ENCODE measurements at regions not wholly inside any gene's neighbourhood (a gene's known extent, or its start where the extent isn't known, plus 50 kb on each side); places are given as distances from the start of the nearest gene placed in this dataset.
A peak's percentile ranks its signal among the peaks of the same experiment; 100 is the strongest.

- no peak for DNase-seq (ENCODE audit: low read depth)
Measured at GRCh38 chr15:47505712-47506328, 211.5 kb upstream of the SEMA6D start.

DNA sequence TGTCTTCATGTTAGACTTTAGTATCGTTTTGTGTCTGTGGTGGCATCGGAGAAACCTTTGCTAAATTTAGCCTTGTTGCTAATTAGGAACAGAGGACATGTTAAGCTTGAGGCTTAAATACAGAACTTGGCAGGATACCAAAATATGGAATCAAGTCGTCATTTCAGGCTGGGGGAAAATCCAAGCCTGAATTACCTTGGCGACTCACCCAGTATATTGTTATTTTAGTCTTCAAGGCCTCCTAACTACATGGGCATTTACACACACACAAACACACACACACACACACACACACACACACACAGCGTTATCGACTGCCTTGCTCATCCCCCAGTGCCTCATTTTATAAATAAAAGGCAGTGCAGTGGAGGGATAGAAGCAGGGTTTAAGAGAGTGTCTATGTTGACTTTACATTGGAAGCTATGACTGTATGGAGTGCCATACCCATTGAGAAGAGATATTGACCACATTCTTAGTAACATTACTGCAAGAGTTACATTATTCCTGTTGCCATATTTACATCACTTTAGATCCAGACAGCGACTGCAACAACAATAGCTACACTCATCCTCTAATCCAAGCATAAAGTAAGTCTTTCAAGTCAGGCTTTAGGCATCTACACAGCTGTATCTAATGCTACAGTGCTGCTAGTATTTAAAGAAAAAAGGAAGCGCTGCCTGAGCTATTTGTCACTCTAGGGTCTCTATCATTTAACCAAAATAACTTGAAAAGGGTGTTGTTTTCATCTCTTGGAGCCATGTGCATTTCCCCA, 210.8 kb upstream of the SEMA6D start:
- peak; percentile 58 for DNase-seq (ENCODE audit: low read depth)

- no peak for DNase-seq (ENCODE audit: low read depth)
Measured at GRCh38 chr15:47507221-47507985, 209.9 kb upstream of the SEMA6D start.

- DNase-seq (ENCODE audit: low read depth), result no peak
Measured at GRCh38 chr15:47511261-47511660, 206.0 kb upstream of the SEMA6D start.

GRCh38 chr15:47513471-47513870, 203.8 kb upstream of the SEMA6D start:
- DNase-seq (ENCODE audit: low read depth), result no peak

DNA sequence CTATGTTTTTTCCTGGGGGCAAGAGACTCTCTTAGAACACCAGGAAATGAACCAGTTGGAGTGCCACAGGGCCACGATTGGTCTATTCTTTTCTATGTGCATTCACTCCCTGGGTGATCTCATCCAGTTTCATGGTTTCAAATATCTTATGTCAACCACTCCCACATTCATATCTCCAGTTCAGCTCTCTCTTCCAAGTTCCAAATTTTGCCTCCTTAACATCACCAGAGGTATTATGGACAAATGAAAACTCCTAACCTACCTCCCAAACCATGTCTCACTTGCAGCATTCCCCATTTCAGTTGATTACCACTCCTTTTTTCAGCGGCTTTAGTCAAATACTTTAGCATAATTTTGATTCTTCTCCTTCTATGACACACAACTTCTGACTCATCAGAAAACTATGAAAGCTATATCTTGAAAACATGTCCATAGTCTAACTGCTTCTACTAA, 203.1 kb upstream of the SEMA6D start:
- DNase-seq (ENCODE audit: low read depth), result peak; percentile 22

DNA sequence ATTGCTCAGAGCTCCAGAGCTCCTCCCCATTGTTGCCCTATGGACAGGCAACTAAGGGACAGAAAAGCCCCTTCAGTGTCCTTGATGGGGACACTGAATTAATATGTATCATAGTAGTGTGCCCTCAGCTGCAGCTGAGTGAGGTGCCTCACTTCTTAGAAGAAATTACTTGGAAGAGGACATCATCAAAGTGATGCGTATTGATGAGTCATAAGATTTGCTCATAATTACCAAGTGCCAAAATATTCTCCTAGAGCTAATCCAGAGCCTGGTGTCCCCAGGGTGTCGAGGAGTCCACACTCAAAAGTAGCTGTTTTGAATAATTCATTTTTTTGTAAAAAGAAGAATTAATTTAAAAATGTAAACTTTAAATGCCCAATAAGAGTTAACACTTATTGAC, 200.7 kb upstream of the SEMA6D start:
- DNase-seq (ENCODE audit: low read depth), result no peak

GRCh38 chr15:47516972-47517371, 200.3 kb upstream of the SEMA6D start:
- DNase-seq (ENCODE audit: low read depth), result no peak

DNA sequence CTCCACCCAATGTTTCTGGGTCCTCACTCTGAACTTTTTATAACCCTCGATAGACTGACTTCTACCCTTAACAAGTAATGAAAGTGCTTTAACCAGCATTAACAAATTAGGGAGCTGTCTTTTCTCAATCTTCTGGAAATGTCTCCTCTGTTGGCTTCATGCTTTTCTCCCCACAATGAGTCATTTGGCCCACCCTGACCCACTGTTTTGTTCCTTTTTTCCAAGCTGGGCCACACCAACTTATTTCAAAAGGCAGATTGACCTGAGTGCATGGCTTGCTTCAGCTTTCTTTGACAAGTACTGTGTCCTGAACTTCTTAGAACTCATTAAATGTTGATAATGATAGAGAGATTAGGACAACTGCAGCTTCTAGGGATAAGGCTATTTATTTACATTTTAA, 199.6 kb upstream of the SEMA6D start:
- DNase-seq (ENCODE audit: low read depth), result no peak

DNA sequence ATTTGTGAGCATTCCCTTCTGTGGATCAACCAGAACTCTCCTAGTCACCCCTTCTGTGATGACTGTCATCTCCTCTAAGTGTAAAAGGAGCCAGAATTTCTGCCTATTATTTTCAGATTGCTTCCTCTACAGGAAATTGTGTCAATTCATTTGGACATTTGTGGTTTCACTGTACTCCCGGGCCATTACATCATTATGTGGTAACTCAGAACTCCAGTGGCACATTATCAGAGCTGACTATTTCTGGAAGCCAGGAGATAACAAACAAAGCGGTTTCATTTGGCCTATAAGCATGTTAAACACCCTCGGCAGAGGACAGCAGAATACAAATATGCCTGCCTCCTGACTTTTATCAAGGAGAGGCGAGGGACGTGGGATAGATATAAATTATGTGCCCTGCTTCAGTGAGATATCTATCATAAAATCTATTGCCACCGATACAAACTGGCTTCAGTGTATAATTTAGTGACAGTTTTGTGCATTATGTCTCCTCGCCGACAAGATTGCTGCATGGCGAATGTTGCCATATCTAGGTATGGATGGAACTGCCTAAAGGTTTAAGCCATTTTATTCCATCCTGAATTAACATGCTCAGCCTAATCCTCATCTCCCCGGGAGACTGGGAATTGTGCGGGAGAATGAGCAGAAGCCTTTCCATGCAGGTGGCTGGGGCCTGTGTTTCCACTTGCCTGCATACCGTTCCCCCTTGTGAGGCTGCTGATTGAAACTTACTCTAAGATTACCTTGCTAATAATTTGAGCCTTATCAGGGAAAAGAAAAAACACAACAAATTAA, 193.4 kb upstream of the SEMA6D start:
- no peak for DNase-seq (ENCODE audit: low read depth)

DNA sequence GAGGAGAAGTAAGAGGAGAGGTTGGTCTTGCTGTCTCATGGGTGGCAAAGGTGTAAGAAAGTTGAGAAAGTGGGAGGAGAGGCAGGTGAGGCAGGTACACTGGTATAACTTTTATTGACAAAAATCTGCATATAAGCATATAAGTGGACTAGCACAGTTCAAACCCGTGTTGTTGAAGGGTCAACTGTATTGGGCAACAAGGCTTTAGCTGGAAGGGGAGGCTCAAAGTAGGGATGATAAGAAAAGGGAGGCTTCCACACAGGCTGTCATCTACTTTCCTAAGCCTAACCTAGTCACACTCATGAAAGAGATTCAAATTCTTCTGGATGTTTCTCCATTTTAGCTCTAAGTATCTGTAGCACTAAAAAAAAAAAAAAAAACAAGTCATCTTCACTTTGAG, 188.1 kb upstream of the SEMA6D start:
- DNase-seq (ENCODE audit: low read depth), result no peak

- no peak for DNase-seq (ENCODE audit: low read depth)
Measured at GRCh38 chr15:47534673-47535072, 182.6 kb upstream of the SEMA6D start.

DNA sequence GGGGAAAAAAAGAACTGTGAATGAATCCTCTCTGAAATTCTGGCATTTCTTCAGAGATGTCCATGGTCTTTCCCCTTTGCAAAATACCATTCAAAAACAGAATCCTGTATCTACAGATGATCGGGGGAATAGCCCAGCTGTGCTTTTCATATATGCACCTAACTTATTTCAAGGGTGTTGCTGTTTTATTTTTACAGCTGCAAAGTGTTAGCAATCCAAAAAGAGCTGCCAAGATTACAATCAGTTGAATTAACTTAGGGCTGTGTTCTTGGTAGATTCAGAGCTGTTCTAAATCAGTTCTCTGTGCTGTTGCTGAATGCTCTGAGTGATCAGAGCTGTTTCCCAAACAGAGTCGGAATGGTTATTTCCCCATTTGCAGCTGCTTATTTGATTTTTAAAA, 175.7 kb upstream of the SEMA6D start:
- DNase-seq (ENCODE audit: low read depth), result no peak

- DNase-seq (ENCODE audit: low read depth), result no peak
Measured at GRCh38 chr15:47542312-47542989, 174.9 kb upstream of the SEMA6D start.

DNA sequence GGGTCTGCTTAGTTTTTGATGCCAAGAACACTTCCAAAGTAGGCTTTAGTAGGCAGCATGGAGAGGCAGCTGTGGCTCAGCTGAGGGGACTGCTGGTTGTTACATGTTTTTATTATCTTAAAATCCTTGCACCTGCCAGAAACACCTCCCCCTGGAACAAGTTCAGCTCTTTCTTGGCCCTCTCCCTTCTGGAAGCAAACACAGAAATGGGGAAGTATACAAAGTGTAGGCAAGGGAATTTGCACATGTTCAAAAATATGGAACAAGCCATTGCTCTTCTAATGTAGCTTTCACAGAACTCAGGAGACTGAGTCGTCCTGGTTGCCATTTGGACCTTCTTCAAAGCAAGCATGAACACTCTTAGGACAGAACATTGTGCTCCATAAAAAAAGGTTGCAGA, 169.1 kb upstream of the SEMA6D start:
- DNase-seq (ENCODE audit: low read depth), result no peak

DNA sequence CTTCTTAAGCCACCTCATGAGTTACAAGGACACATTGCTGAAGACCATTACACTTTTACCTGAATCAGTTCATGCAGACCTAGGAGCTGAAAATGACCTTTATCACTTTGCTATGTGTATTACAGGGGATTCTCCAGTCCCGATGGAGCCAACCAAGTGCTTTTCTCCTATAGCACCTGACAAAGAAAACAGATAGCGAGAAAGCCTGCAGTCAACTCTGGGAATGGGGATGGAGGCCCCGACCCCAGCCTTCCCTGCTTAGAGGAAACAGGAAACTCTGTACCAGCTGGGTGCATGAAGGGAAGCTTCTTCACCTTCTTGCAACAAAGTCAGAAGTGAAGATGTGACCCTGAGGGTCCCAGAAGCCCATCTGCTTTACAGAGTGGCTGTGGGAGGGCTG, 168.3 kb upstream of the SEMA6D start:
- DNase-seq (ENCODE audit: low read depth), result no peak

DNA sequence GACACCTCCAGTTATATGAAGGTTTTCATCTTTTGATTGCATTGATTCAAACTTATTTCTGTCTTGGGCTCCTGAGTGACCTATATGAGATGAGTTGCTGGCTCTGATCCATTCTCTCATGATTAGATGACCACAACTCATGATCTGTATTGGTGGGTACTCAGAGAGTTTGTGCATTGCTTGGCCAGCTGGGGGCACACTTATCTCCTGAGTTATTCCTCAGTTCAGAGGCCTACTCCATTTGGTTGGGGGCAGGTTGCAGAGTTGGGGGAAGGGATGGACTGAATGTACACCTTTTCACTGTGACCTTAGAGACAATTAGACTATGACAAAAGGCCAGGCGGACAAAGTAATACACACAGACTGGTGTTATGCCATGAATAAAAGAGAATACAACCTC, 166.2 kb upstream of the SEMA6D start:
- no peak for DNase-seq (ENCODE audit: low read depth)

DNA sequence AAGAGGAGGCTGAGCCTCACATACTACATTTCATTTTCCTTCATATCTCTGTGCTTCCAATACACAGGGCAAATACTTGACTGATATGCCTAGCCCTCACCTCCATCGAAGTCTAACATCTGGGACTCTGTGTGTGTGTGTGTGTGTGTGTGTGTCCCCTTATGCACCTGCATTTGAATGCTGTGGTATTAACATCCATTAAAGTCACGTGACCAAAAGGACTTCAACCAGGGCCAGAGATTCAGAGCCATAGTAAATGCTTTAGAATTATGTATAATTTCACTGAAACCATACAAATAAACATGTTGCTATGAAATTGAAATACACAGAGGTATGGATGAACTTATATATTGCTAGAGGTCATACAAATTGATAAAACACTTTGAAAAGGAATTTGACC, 165.8 kb upstream of the SEMA6D start:
- no peak for DNase-seq (ENCODE audit: low read depth)

DNA sequence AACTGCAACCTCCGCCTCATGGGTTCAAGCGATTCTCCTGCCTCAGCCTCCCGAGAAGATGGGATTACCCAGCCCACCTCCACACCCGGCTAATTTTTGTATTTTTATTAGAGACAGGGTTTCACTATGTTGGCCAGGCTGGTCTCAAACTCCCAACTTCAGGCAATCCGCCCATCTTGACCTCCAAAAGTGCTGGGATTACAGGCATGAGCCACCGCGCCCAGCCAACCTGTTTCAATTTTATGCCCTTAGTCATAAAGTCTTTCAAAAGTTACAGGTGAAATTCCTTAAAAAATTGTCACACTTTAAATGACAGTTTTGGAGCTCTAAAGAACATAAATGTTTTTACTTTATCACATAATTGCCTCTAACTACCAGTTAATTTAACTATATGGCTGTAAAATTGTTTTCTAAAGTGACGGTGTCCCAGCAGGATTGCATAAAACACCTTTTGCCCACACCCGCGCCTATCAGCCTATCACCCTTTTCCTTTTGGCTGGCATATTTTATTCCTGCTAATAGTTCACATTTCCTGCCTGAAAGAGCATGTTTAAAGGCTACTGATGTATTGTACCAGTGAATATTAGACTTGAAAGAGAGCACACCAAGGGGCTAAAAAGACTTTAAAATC, 164.2 kb upstream of the SEMA6D start:
- no peak for DNase-seq (ENCODE audit: low read depth)

GRCh38 chr15:47553947-47554346, 163.4 kb upstream of the SEMA6D start:
- DNase-seq (ENCODE audit: low read depth), result no peak

DNA sequence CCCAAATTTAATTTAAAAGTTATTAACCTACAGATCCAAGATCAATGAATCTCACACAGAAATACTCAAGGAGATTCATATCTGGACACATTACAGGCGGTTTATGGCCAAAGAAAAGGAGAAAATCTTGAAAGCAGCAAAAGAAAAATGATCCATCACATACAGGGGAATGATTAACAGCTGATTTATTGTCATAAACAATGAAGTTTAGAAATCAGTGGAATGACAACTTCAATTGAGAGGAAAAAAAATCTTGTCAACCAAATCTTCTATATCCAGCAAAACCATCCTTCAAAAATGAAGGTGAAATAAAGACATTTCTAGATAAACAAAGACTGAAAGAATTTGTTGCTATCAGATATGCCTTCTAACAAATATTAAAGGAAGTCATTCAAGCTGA, 156.2 kb upstream of the SEMA6D start:
- DNase-seq (ENCODE audit: low read depth), result no peak

Measured in RPMI7951 (cell line).